Tibial nerve (tissue), 4 donors: ENCODE measurements at regions not wholly inside any gene's neighbourhood (a gene's known extent, or its start where the extent isn't known, plus 50 kb on each side); places are given as distances from the start of the nearest gene placed in this dataset.

Source experiments
- DNase-seq, 2 donors: peaks; one replicate each; pipeline ENCODE4 v3.0.0-alpha.2; 2019; ENCODE audit warnings: low spot score in 2 of 2
- H3K27ac ChIP-seq, 4 donors: fragments of 200-600 bp; sonication (generic) in 3 of 4; one replicate each; pipeline ENCODE4 v1.5.1; 2017 to 2019; ENCODE audit warnings: mild to moderate bottlenecking in 1 of 4
- H3K27me3 ChIP-seq, 2 donors: fragments of 200-600 bp; sonication (generic) in 1 of 2; one replicate each; pipeline versions ENCODE4 v1.5.1 to v1.6.0; 2017 to 2019
- H3K36me3 ChIP-seq, 3 donors: fragments of 200-600 bp; sonication (generic); one replicate each; pipeline ENCODE4 v1.5.1; 2018 to 2019
- H3K4me1 ChIP-seq, 4 donors: fragments of 200-600 bp; sonication (generic) in 3 of 4; one replicate each; pipeline ENCODE4 v1.5.1; 2017 to 2019
- H3K4me3 ChIP-seq, 4 donors: fragments of 200-600 bp; sonication (generic) in 3 of 4; one replicate each; pipeline ENCODE4 v1.5.1; 2017 to 2019; ENCODE audit warnings: mild to moderate bottlenecking in 1 of 4, moderate library complexity in 1 of 4
- H3K9me3 ChIP-seq, 4 donors: fragments of 200-600 bp; sonication (generic) in 3 of 4; one replicate each; pipeline ENCODE4 v1.5.1; 2017 to 2019
- EP300 ChIP-seq, 2 donors: sonication (generic); formaldehyde crosslinking; IDR thresholded peaks; one replicate each; pipeline ENCODE4 v1.6.1; 2017; ENCODE audit warnings: antibody characterized with exemption in 2 of 2, mild to moderate bottlenecking in 1 of 2
- POLR2A ChIP-seq, 2 donors: fragments of 450-650 bp; IDR thresholded peaks; one replicate each; pipeline ENCODE4 v1.6.1; 2017; ENCODE audit warnings: antibody characterized with exemption in 2 of 2, mild to moderate bottlenecking in 2 of 2, moderate library complexity in 2 of 2
- WGBS, 2 donors: methylation state at CpG; one replicate each; pipeline ENCODE4 v1.1.5; 2018; 5-methylcytosine and 5-hydroxymethylcytosine counted together
- TF ChIP-seq, protein P1 (sequence below), 5 experiments: fragments of 200-600 bp in 3 of 5; fragments of 450-650 bp in 2 of 5; sonication (generic) in 3 of 5; IDR thresholded peaks; one replicate each; pipeline ENCODE4 v1.5.1; 2016 to 2019; ENCODE audit warnings: antibody characterized with exemption in 5 of 5, mild to moderate bottlenecking in 3 of 5, moderate library complexity in 2 of 5

DNA sequence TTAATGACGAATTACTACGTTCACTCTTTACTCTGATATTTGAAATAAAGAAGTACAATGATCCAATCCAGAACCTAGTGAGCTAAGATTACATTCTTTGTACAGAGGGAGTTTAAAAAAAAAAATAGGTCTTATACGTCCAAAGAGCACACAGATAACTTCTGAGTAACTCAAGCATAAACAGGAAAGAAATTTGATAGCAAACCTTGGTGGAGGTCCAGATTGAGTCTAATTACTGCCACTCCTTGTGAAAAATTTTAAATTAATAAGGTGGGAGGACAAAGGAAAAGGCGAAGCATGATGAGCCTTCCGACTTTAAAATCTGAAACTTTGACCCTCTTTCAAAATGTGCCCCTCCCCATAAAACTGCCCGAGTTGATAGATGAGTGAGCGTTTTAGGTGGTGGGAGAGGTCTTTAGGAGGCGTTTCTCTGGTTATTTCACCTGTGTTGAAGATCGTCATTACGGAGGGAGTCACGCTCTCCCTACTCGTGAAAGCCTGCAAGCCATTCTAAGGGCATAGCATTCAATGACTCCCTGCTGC is 127.0 kb upstream of the ROBO2 start:
- 81 to 84% methylated on average over 12 of the region's 12 CpGs for WGBS, 2 donors
- no peaks in the 10 kb centered on the region for H3K36me3 ChIP-seq
- no peaks in the 10 kb centered on the region for H3K9me3 ChIP-seq
- no peaks in the 10 kb centered on the region for H3K4me1 ChIP-seq
- TF ChIP-seq, protein P1, sequence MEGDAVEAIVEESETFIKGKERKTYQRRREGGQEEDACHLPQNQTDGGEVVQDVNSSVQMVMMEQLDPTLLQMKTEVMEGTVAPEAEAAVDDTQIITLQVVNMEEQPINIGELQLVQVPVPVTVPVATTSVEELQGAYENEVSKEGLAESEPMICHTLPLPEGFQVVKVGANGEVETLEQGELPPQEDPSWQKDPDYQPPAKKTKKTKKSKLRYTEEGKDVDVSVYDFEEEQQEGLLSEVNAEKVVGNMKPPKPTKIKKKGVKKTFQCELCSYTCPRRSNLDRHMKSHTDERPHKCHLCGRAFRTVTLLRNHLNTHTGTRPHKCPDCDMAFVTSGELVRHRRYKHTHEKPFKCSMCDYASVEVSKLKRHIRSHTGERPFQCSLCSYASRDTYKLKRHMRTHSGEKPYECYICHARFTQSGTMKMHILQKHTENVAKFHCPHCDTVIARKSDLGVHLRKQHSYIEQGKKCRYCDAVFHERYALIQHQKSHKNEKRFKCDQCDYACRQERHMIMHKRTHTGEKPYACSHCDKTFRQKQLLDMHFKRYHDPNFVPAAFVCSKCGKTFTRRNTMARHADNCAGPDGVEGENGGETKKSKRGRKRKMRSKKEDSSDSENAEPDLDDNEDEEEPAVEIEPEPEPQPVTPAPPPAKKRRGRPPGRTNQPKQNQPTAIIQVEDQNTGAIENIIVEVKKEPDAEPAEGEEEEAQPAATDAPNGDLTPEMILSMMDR (IDR thresholded peaks at IDR 0.05), result no peak
- TF ChIP-seq EP300 (IDR thresholded peaks at IDR 0.05) (no peak), POLR2A (IDR thresholded peaks at IDR 0.05) (no peak)
- DNase-seq, result no peak
- H3K27ac ChIP-seq, result no peak overlapping the region
- H3K4me3 ChIP-seq, result no peak overlapping the region
- H3K27me3 ChIP-seq, result no peaks in the 10 kb centered on the region

DNA sequence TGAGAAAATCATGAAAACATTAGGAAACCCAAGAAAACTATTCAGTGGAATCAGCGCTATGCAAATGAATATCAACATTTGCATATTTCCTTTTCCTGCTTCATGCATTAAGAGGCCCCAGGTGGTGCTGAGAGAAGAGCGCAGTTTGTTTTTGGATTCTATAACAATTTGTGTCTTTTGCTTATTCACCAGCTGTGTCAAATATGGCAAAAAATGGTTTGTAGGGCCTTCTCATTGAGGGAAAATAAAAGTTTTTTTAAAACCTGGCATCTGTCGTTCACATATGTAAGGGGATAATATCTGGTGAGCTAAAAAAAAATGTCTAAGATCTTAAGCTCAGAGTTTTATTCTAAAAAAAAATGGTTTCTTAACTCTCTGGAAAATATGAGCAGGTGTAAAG is 122.5 kb upstream of the ROBO2 start:
- no peak for DNase-seq
- Histone ChIP-seq H3K27ac (no peak overlapping the region), H3K9me3 (no peaks in the 10 kb centered on the region), H3K4me3 (no peak overlapping the region), H3K27me3 (no peaks in the 10 kb centered on the region), H3K36me3 (no peaks in the 10 kb centered on the region), H3K4me1 (no peaks in the 10 kb centered on the region)
- TF ChIP-seq EP300 (IDR thresholded peaks at IDR 0.05), result no peak
- no peak for TF ChIP-seq POLR2A (IDR thresholded peaks at IDR 0.05)
- TF ChIP-seq, protein P1 (IDR thresholded peaks at IDR 0.05), result no peak
- WGBS, 2 donors, result 84 to 89% methylated on average over 3 of the region's 3 CpGs

DNA sequence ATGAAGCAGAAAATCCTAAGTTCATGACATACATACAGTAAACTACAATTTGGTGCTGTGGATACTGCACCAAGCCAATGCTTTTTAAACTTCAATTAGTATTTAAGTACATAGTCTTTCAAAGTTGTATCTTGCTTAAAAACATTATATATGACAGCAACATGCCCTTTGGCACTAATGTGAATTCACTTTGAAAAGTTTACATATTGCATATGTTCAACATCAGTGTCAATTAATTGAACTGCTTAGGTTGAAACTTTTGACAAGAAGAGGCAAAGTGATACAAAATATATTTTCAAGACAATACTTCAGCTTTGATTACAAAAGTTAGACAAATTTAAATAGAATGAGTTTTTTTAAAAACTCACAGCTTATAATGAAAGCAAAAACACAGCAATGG is 119.4 kb upstream of the ROBO2 start:
- Histone ChIP-seq H3K36me3 (no peaks in the 10 kb centered on the region), H3K27ac (no peak overlapping the region), H3K9me3 (no peaks in the 10 kb centered on the region), H3K4me1 (no peaks in the 10 kb centered on the region), H3K4me3 (no peak overlapping the region), H3K27me3 (no peaks in the 10 kb centered on the region)
- TF ChIP-seq, protein P1 (IDR thresholded peaks at IDR 0.05), result no peak
- TF ChIP-seq POLR2A (IDR thresholded peaks at IDR 0.05), result no peak
- no peak for TF ChIP-seq EP300 (IDR thresholded peaks at IDR 0.05)
- no peak for DNase-seq

DNA sequence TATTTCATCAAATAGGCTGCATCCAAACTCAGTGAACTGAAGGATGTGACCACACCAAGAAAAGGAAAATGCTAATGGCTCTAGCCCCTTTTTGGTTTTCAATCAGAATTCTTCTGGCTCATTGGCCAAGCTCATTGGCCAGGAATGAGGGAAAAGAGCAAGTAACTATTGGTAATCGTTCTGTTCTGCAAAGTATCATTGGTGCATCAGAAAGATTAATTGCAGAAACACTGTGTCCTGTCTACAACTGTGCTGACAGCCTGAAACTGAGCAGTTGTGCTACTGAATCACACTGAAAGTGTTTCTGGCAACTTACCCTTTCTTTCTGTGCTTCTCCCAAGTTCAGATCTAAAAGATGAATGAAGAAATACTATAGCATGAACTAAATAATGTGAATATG is 116.4 kb upstream of the ROBO2 start:
- Histone ChIP-seq H3K4me1 (no peaks in the 10 kb centered on the region), H3K36me3 (no peaks in the 10 kb centered on the region), H3K9me3 (no peaks in the 10 kb centered on the region), H3K4me3 (no peak overlapping the region), H3K27me3 (no peaks in the 10 kb centered on the region), H3K27ac (no peak overlapping the region)
- WGBS, 2 donors, result 47 to 68% methylated on average over 1 of the region's 1 CpG
- no peak for DNase-seq
- TF ChIP-seq, protein P1 (IDR thresholded peaks at IDR 0.05), result no peak
- no peak for TF ChIP-seq EP300 (IDR thresholded peaks at IDR 0.05)
- TF ChIP-seq POLR2A (IDR thresholded peaks at IDR 0.05), result no peak

DNA sequence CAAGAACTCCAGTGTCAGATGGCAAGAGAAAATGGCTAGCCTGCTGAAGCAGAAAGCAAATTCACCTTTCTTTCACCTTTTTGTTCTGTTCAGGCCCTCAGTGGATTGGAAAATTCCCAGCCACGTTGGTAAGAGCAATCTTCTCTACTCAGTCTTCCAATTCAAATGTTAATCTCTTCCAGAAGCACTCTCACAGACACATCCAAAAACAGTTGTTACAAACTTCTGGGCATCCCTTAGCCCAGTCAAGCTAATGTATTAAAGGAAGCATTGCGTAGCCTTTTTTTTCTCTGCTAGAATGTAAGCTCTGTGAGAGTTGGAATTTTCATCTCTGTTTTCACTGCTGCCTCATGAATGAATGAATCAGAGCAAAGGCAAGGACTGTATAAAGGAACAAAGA is 109.2 kb upstream of the ROBO2 start:
- no peaks in the 10 kb centered on the region for H3K27me3 ChIP-seq
- no peak for DNase-seq
- no peaks in the 10 kb centered on the region for H3K9me3 ChIP-seq
- TF ChIP-seq POLR2A (IDR thresholded peaks at IDR 0.05), result no peak
- TF ChIP-seq EP300 (IDR thresholded peaks at IDR 0.05), result no peak
- TF ChIP-seq, protein P1 (IDR thresholded peaks at IDR 0.05), result no peak
- H3K27ac ChIP-seq, result no peak overlapping the region
- H3K4me3 ChIP-seq, result no peak overlapping the region
- H3K36me3 ChIP-seq, result no peaks in the 10 kb centered on the region
- no peaks in the 10 kb centered on the region for H3K4me1 ChIP-seq
- 59 to 62% methylated on average over 2 of the region's 2 CpGs for WGBS, 2 donors
